Upper lobe of left lung (tissue), 6 donors: ENCODE measurements at regions not wholly inside any gene's neighbourhood (a gene's known extent, or its start where the extent isn't known, plus 50 kb on each side); places are given as distances from the start of the nearest gene placed in this dataset.

Source experiments
- ATAC-seq, 2 donors: fragments of 200-7000 bp; cut with Tn5 transposase; one replicate each; pipeline ENCODE4 v1.9.1; 2022; ENCODE audit warnings: mild to moderate bottlenecking in 2 of 2, moderate library complexity in 2 of 2; ENCODE audit not compliant: low FRiP score in 2 of 2
- DNase-seq, 2 donors: peaks; one replicate each; pipeline ENCODE4 v3.0.0-alpha.2; 2019 to 2020
- H3K27ac ChIP-seq, 4 donors: fragments of 200-600 bp; sonication (generic); one replicate each; pipeline ENCODE4 v1.5.1; 2016 to 2019
- H3K27me3 ChIP-seq, 4 donors: fragments of 200-600 bp; sonication (generic); one replicate each; pipeline ENCODE4 v1.5.1; 2017 to 2019
- H3K36me3 ChIP-seq, 4 donors: fragments of 200-600 bp; sonication (generic); one replicate each; pipeline ENCODE4 v1.5.1; 2016 to 2019
- H3K4me1 ChIP-seq, 4 donors: fragments of 200-600 bp; sonication (generic); one replicate each; pipeline ENCODE4 v1.5.1; 2018 to 2019
- H3K4me3 ChIP-seq, 4 donors: fragments of 200-600 bp; sonication (generic); one replicate each; pipeline ENCODE4 v1.5.1; 2017 to 2019; ENCODE audit warnings: mild to moderate bottlenecking in 2 of 4, moderate library complexity in 1 of 4
- H3K9me3 ChIP-seq, 4 donors: fragments of 200-600 bp; sonication (generic); one replicate each; pipeline ENCODE4 v1.5.1; 2018 to 2019
- EP300 ChIP-seq, 4 donors: sonication (generic); formaldehyde crosslinking; IDR thresholded peaks; one replicate each; pipeline ENCODE4 v1.5.1; 2017; ENCODE audit warnings: antibody characterized with exemption in 4 of 4, control low read depth in 2 of 4
- POLR2A ChIP-seq, 4 donors: fragments of 450-650 bp; IDR thresholded peaks; one replicate each; pipeline ENCODE4 v1.5.1; 2016 to 2017; ENCODE audit warnings: antibody characterized with exemption in 4 of 4, mild to moderate bottlenecking in 2 of 4
- POLR2AphosphoS5 ChIP-seq, 2 donors: sonication (generic); formaldehyde crosslinking; IDR thresholded peaks; one replicate each; pipeline ENCODE4 v1.5.1; 2017; ENCODE audit warnings: antibody characterized with exemption in 2 of 2
- WGBS, 2 donors: methylation state at CpG; one replicate each; pipeline ENCODE4 v1.1.5; 2017 to 2018; 5-methylcytosine and 5-hydroxymethylcytosine counted together
- TF ChIP-seq, protein P1 (sequence below), 6 experiments: fragments of 450-650 bp in 4 of 6; fragments of 200-600 bp in 2 of 6; sonication (generic) in 2 of 6; IDR thresholded peaks; one replicate each; pipeline ENCODE4 v1.5.1; 2016 to 2019; ENCODE audit warnings: antibody characterized with exemption in 6 of 6
- donor health status: DM: no; HTN: no; CAD: no; lungs with moderate emphysema.
- donor health status: DM: no; HTN: yes; CAD: no; lungs with severe emphysema.

DNA sequence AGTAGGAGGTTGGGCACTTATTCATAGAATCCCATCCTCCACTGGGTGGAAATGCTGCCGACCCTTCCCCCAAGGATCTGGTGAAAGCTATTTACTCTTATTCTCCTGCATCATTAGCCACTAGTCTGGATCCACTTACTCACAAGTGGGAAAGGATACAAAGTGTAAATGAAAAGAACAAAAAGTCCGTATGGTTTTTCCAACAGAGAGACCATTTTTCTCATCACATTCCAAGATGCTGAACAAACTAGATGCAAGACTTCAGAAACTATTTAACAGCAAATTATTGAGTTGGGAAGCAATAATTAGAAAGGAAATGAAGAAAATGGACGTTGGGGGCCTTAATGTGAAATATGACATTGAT, 242.4 kb upstream of the GLI3 start:
- Histone ChIP-seq H3K36me3 (no peaks in the 10 kb centered on the region), H3K27me3 (no peaks in the 10 kb centered on the region), H3K4me1 (peaks cover 0 to 10% (median 7%) of the 10 kb centered on the region in 4 donors), H3K9me3 (no peaks in the 10 kb centered on the region), H3K4me3 (no peak overlapping the region), H3K27ac (peak overlapping the region in 3 of 4 donors; percentile 22 to 67 (median 57))
- WGBS, 2 donors, result 44 to 46% methylated on average over 3 of the region's 3 CpGs
- ATAC-seq (peak in 1 of 2 donors; percentile 57), DNase-seq (no peak)
- TF ChIP-seq POLR2AphosphoS5 (IDR thresholded peaks at IDR 0.05) (no peak), POLR2A (IDR thresholded peaks at IDR 0.05) (no peak), EP300 (IDR thresholded peaks at IDR 0.05) (no peak)
- TF ChIP-seq, protein P1, sequence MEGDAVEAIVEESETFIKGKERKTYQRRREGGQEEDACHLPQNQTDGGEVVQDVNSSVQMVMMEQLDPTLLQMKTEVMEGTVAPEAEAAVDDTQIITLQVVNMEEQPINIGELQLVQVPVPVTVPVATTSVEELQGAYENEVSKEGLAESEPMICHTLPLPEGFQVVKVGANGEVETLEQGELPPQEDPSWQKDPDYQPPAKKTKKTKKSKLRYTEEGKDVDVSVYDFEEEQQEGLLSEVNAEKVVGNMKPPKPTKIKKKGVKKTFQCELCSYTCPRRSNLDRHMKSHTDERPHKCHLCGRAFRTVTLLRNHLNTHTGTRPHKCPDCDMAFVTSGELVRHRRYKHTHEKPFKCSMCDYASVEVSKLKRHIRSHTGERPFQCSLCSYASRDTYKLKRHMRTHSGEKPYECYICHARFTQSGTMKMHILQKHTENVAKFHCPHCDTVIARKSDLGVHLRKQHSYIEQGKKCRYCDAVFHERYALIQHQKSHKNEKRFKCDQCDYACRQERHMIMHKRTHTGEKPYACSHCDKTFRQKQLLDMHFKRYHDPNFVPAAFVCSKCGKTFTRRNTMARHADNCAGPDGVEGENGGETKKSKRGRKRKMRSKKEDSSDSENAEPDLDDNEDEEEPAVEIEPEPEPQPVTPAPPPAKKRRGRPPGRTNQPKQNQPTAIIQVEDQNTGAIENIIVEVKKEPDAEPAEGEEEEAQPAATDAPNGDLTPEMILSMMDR (IDR thresholded peaks at IDR 0.05), result no peak

DNA sequence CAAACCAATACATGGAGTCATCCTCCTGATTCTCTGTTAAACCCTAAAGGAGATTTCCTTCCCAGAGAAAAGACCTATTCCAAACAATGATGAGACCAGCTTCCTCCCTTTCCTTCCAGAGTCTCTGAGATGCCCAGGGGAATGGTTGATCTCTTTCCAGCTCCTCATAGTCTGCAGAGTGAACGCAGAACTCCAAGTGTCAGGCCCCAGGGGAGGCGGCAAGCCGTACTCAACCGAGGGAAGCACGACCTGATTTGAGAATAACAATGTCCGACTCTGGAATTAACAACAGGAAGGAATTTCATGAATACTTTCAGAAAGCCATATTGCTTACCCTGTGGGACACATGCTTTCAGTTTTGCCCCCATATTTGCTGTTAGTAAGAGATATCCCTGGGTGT, 241.7 kb upstream of the GLI3 start:
- DNase-seq, result peak in 1 of 2 donors; percentile 8
- Histone ChIP-seq H3K27ac (peak overlapping the region in 3 of 4 donors; percentile 22 to 67 (median 57)), H3K9me3 (no peaks in the 10 kb centered on the region), H3K36me3 (no peaks in the 10 kb centered on the region), H3K27me3 (no peaks in the 10 kb centered on the region), H3K4me1 (peaks cover 0 to 10% (median 7%) of the 10 kb centered on the region in 4 donors), H3K4me3 (no peak overlapping the region)
- no peak for TF ChIP-seq POLR2AphosphoS5 (IDR thresholded peaks at IDR 0.05)
- TF ChIP-seq, protein P1 (IDR thresholded peaks at IDR 0.05), result no peak
- TF ChIP-seq POLR2A (IDR thresholded peaks at IDR 0.05), result no peak
- no peak for TF ChIP-seq EP300 (IDR thresholded peaks at IDR 0.05)
- WGBS, 2 donors, result 63 to 86% methylated on average over 6 of the region's 6 CpGs
- ATAC-seq, result no peak

DNA sequence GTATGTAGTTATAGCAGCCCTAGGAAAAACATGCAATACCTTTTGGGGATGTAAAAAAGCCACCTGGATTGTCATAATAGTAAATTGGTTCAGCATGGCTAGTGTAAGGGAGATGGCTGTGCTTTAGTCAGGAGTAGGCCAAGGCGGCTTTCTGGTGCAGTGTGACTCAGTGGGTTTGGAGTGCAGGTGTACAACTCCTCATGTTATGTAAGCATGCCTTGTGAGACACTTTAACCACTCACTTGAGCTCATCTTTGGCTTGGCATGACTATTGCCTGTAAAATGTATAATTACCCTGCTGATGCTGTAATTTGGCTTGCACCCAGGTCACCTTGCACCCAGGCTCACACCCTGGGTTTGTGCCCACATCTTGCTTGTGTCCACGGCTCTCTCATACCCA, 239.2 kb upstream of the GLI3 start:
- no peaks in the 10 kb centered on the region for H3K36me3 ChIP-seq
- H3K27ac ChIP-seq, result no peak overlapping the region
- no peaks in the 10 kb centered on the region for H3K9me3 ChIP-seq
- ATAC-seq (no peak), DNase-seq (no peak)
- peaks cover 0 to 10% (median 7%) of the 10 kb centered on the region in 4 donors for H3K4me1 ChIP-seq
- WGBS, 2 donors, result 84 to 90% methylated on average over 2 of the region's 2 CpGs
- TF ChIP-seq POLR2AphosphoS5 (IDR thresholded peaks at IDR 0.05), result no peak
- TF ChIP-seq, protein P1 (IDR thresholded peaks at IDR 0.05), result no peak
- no peak for TF ChIP-seq EP300 (IDR thresholded peaks at IDR 0.05)
- TF ChIP-seq POLR2A (IDR thresholded peaks at IDR 0.05), result no peak
- no peaks in the 10 kb centered on the region for H3K27me3 ChIP-seq
- no peak overlapping the region for H3K4me3 ChIP-seq

DNA sequence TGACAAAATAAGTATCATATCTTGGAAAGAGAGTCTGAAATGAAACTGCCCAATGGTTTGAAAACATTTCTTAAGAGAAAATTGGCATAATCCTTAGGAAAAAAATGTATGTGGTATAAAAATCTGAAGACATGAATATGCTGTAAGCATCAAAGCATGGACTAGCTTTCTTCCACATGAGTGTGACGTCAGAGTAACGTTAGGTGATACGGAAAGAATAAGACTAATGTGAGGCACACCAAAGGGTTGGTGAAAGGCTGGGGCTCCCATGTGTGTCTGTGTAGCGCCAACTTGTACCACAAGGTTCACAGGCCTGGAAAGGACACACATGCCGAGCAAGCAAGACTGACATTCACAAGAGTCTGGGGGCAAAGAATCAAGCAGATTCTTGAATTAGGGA, 238.1 kb upstream of the GLI3 start:
- no peak for ATAC-seq
- TF ChIP-seq POLR2A (IDR thresholded peaks at IDR 0.05), result no peak
- Histone ChIP-seq H3K27ac (no peak overlapping the region), H3K36me3 (no peaks in the 10 kb centered on the region), H3K27me3 (no peaks in the 10 kb centered on the region), H3K9me3 (no peaks in the 10 kb centered on the region), H3K4me1 (peaks cover 0 to 10% (median 5%) of the 10 kb centered on the region in 4 donors), H3K4me3 (no peak overlapping the region)
- DNase-seq, result no peak
- WGBS, 2 donors, result 93% methylated on average over 5 of the region's 5 CpGs

DNA sequence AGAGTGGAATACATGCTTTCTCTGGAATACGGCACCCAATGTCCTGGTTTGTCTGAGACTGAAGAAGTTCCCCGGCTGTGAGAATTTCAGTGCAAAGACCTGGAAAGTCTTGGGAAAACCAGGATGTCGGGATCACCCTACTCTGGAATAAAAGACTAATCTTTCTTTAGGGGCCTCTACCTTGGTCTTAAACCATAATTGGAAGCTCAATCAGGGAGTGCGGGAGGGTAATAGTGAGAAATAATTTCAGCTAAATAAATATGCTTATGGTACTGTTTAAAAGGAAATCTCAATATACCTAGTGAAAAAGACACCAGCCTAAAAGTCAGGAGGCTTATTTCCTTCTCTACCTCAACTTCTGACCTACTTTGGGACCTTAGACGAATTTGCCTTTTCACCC, 236.1 kb upstream of the GLI3 start:
- no peaks in the 10 kb centered on the region for H3K27me3 ChIP-seq
- DNase-seq (no peak), ATAC-seq (no peak)
- no peak overlapping the region for H3K27ac ChIP-seq
- H3K4me3 ChIP-seq, result no peak overlapping the region
- WGBS, 2 donors, result 95 to 96% methylated on average over 5 of the region's 5 CpGs
- H3K4me1 ChIP-seq, result no peaks in the 10 kb centered on the region
- no peaks in the 10 kb centered on the region for H3K36me3 ChIP-seq
- TF ChIP-seq POLR2AphosphoS5 (IDR thresholded peaks at IDR 0.05) (no peak), POLR2A (IDR thresholded peaks at IDR 0.05) (no peak), EP300 (IDR thresholded peaks at IDR 0.05) (no peak)
- TF ChIP-seq, protein P1 (IDR thresholded peaks at IDR 0.05), result no peak
- no peaks in the 10 kb centered on the region for H3K9me3 ChIP-seq
